Parathyroid adenoma (tissue), 2 donors: ENCODE measurements at regions not wholly inside any gene's neighbourhood (a gene's known extent, or its start where the extent isn't known, plus 50 kb on each side); places are given as distances from the start of the nearest gene placed in this dataset.

Experiments used
- H2AFZ ChIP-seq: fragments of 300-600 bp; sonication (generic); one replicate; pipeline ENCODE4 v1.7.0; 2017; ENCODE audit warnings: antibody characterized with exemption, mild to moderate bottlenecking
- H3K27ac ChIP-seq: fragments of 300-600 bp; sonication (generic); one replicate; pipeline ENCODE4 v1.7.0; 2017
- H3K27me3 ChIP-seq: fragments of 300-600 bp; sonication (generic); one replicate; pipeline ENCODE4 v1.7.0; 2017; ENCODE audit warnings: low read length; ENCODE audit not compliant: control insufficient read depth, insufficient read depth
- H3K36me3 ChIP-seq: fragments of 300-600 bp; sonication (generic); one replicate; pipeline ENCODE4 v1.7.0; 2017; ENCODE audit warnings: low read length; ENCODE audit not compliant: control insufficient read depth, insufficient read depth
- H3K4me1 ChIP-seq: fragments of 300-600 bp; sonication (generic); one replicate; pipeline ENCODE4 v1.7.0; 2017; ENCODE audit warnings: control low read depth
- H3K4me2 ChIP-seq: fragments of 300-600 bp; sonication (generic); one replicate; pipeline ENCODE4 v1.7.0; 2017; ENCODE audit warnings: low read length
- H3K4me3 ChIP-seq: fragments of 300-600 bp; sonication (generic); one replicate; pipeline ENCODE4 v1.7.0; 2017; ENCODE audit warnings: low read depth, low read length
- H3K79me2 ChIP-seq: fragments of 300-600 bp; sonication (generic); one replicate; pipeline ENCODE4 v1.7.0; 2017; ENCODE audit warnings: control low read depth
- H3K9ac ChIP-seq: fragments of 300-600 bp; sonication (generic); one replicate; pipeline ENCODE4 v1.7.0; 2017; ENCODE audit warnings: mild to moderate bottlenecking
- H3K9me3 ChIP-seq: fragments of 300-600 bp; sonication (generic); one replicate; pipeline ENCODE4 v1.7.0; 2017; ENCODE audit warnings: low read length; ENCODE audit not compliant: control insufficient read depth
- CTCF ChIP-seq: fragments of 300-600 bp; sonication (generic); IDR thresholded peaks from one replicate; pipeline ENCODE4 v1.7.0; 2017; ENCODE audit warnings: antibody characterized with exemption, mild to moderate bottlenecking
- donor health status: primary hyperparathyroidism.

DNA sequence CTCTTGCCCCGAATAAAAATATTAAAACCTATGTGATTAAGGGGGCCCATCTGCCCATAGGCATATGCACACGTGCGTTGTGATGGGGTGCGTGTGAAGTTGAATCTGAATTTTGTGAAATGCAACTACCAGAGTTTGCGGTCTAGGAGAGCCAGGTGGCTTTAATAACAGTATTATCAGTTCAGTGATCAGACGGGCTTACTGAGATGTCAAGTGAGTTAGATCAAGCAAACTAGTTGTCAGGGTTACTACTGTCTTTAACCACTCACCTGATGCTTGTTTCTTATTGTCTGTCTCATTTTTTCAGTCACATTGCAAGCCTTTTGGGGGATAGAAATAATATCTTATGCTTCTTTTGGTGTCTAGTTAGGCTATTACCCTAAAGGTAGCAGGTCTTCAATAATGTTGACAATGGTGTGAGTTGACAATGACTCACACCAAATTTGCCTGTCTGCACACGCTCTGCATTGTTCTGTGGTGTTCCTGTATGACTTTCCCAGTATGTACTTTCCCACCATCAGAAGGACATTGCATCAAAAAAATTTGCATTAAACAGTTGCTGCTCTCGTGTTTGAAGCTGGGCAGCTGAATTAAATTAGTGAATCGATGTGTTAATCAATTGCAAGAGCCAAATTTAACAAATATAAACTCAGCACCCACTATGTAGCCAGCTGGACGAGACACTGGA is 103.1 kb upstream of the NAA20 start:
- Histone ChIP-seq H3K36me3 (no peaks in the 10 kb centered on the region), H3K27me3 (no peaks in the 10 kb centered on the region), H3K9ac (no peak overlapping the region), H3K27ac (no peak overlapping the region), H3K9me3 (no peaks in the 10 kb centered on the region), H2AFZ (no peak overlapping the region), H3K4me1 (no peaks in the 10 kb centered on the region), H3K79me2 (peaks cover 4% of the 10 kb centered on the region), H3K4me3 (no peak overlapping the region), H3K4me2 (no peak overlapping the region)
- no peak for TF ChIP-seq CTCF

DNA sequence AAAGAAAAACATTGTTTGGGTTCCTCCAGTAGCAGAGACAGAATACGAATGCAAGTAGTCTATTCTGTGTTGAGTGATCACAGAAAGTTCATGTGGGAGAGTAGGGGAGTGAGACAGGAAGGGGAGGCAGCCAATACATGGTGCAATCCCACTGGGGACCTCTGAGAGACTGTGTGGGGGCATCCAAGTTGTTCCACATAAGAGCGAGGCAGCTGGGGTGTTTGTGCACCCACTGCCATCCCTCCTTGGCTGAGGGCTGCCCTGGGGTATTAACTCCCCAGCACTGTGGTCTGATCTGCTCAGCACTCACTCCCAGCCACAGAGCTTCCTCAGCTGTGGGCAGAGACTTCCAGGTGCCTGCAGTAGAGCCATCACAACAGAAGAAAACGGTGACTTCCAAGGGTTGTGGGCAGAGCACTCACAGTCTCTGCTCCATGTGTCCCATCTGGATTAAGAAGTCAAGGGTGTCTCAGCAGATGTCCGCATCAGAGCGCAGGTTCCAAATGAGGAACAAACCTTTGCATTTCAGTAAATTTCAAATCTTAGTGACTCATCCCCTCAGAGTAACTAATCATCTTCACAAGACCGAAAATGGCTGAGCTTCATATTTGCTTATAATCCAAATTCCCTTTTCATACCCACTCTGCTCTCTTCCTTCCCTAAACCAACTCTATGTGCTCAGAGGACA is 101.9 kb upstream of the NAA20 start:
- no peaks in the 10 kb centered on the region for H3K4me1 ChIP-seq
- no peak overlapping the region for H2AFZ ChIP-seq
- H3K4me3 ChIP-seq = no peak overlapping the region
- H3K27ac ChIP-seq = no peak overlapping the region
- no peaks in the 10 kb centered on the region for H3K9me3 ChIP-seq
- H3K79me2 ChIP-seq = peaks cover 4% of the 10 kb centered on the region
- no peaks in the 10 kb centered on the region for H3K27me3 ChIP-seq
- H3K36me3 ChIP-seq = no peaks in the 10 kb centered on the region
- no peak overlapping the region for H3K4me2 ChIP-seq
- no peak for TF ChIP-seq CTCF
- H3K9ac ChIP-seq = no peak overlapping the region

GRCh38 chr20:19916531-19917485 is 100.4 kb upstream of the NAA20 start:
- H3K4me1 ChIP-seq = no peaks in the 10 kb centered on the region
- no peak overlapping the region for H3K27ac ChIP-seq
- no peak overlapping the region for H3K4me2 ChIP-seq

DNA sequence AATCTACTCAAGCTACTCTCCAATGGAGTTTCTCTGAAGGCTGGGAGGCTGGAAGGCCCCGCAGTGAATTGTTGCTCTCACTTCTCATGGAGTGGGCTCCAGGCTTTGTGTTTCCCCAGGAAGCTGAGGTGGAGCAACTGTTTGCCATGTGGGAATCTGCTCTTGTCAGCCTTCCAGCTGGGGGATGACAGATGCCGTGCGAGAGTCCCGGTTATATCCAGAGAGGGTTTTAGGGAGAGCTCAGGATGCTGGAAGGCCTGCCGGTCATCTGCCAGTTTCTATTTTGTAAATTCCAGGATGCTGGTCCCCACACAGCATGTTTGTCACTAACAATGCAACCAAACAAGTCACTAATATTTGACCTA is 98.2 kb upstream of the NAA20 start:
- peaks cover 4% of the 10 kb centered on the region for H3K79me2 ChIP-seq
- H3K4me1 ChIP-seq = no peaks in the 10 kb centered on the region
- no peak overlapping the region for H3K4me3 ChIP-seq
- H3K36me3 ChIP-seq = no peaks in the 10 kb centered on the region
- no peak overlapping the region for H3K9ac ChIP-seq
- no peak overlapping the region for H2AFZ ChIP-seq
- no peaks in the 10 kb centered on the region for H3K27me3 ChIP-seq
- H3K9me3 ChIP-seq = no peaks in the 10 kb centered on the region
- peak overlapping the region; percentile 25 for H3K27ac ChIP-seq
- no peak for TF ChIP-seq CTCF
- H3K4me2 ChIP-seq = no peak overlapping the region

More at GRCh38 chr20:19916531-19917485, 100.4 kb upstream of the NAA20 start:
- no peak for TF ChIP-seq CTCF
- H3K4me3 ChIP-seq = no peak overlapping the region
- H3K27me3 ChIP-seq = no peaks in the 10 kb centered on the region
- H2AFZ ChIP-seq = no peak overlapping the region
- H3K36me3 ChIP-seq = no peaks in the 10 kb centered on the region
- H3K9me3 ChIP-seq = no peaks in the 10 kb centered on the region
- no peak overlapping the region for H3K9ac ChIP-seq
- peaks cover 4% of the 10 kb centered on the region for H3K79me2 ChIP-seq
